Smooth muscle cell (in vitro differentiated cells): ENCODE measurements at regions not wholly inside any gene's neighbourhood (a gene's known extent, or its start where the extent isn't known, plus 50 kb on each side); places are given as distances from the start of the nearest gene placed in this dataset.

Source experiments
- DNase-seq: peaks from one replicate; lab custom pipeline; 2025; ENCODE audit not compliant: unreplicated experiment; lab: John Stamatoyannopoulos, UW
- H2AFZ ChIP-seq: fragments of 200-600 bp; sonication (generic); 2 replicates; pipeline ENCODE4 v1.6.0; 2016; ENCODE audit warnings: antibody characterized with exemption, low read depth, mild to moderate bottlenecking
- H3F3A ChIP-seq: fragments of 200-600 bp; sonication (generic); 2 replicates; pipeline ENCODE4 v1.6.0; 2017; ENCODE audit warnings: antibody characterized with exemption, low read depth
- H3K27ac ChIP-seq: fragments of 200-600 bp; sonication (generic); 2 replicates; pipeline ENCODE4 v1.5.1; 2016; ENCODE audit warnings: low read depth, mild to moderate bottlenecking
- H3K27me3 ChIP-seq: fragments of 200-600 bp; sonication (generic); 2 replicates; pipeline ENCODE4 v1.6.1; 2016; ENCODE audit warnings: low read depth, mild to moderate bottlenecking
- H3K36me3 ChIP-seq: fragments of 200-600 bp; sonication (generic); 2 replicates; pipeline ENCODE4 v1.5.1; 2016; ENCODE audit warnings: low read depth
- H3K4me1 ChIP-seq: fragments of 200-600 bp; sonication (generic); 2 replicates; pipeline ENCODE4 v1.5.1; 2016; ENCODE audit warnings: low read depth
- H3K4me2 ChIP-seq: fragments of 200-600 bp; sonication (generic); 2 replicates; pipeline ENCODE4 v1.6.0; 2016; ENCODE audit warnings: mild to moderate bottlenecking
- H3K4me3 ChIP-seq: fragments of 200-600 bp; sonication (generic); 2 replicates; pipeline ENCODE4 v1.5.1; 2016; ENCODE audit warnings: mild to moderate bottlenecking
- H3K79me2 ChIP-seq: fragments of 200-600 bp; sonication (generic); 2 replicates; pipeline ENCODE4 v1.6.0; 2016; ENCODE audit warnings: low read depth, mild to moderate bottlenecking
- H3K9ac ChIP-seq: fragments of 200-600 bp; sonication (generic); 2 replicates; pipeline ENCODE4 v1.6.0; 2016; ENCODE audit warnings: low read depth
- H3K9me3 ChIP-seq: fragments of 200-600 bp; sonication (generic); replicated peaks from 2 replicates; pipeline ENCODE4 v1.5.1; 2016; ENCODE audit warnings: low read depth
- H4K20me1 ChIP-seq: fragments of 200-600 bp; sonication (generic); 2 replicates; pipeline ENCODE4 v1.6.0; 2016; ENCODE audit warnings: low read depth
- CTCF ChIP-seq: fragments of 200-600 bp; sonication (generic); IDR thresholded peaks from 2 replicates; pipeline ENCODE4 v1.5.1; 2017; ENCODE audit warnings: borderline replicate concordance, mild to moderate bottlenecking, antibody characterized with exemption; ENCODE audit not compliant: insufficient read depth, poor library complexity, severe bottlenecking
- WGBS: methylation state at CpG from one replicate; pipeline ENCODE4 v1.1.7; 2016; ENCODE audit warnings: low lambda C conversion rate; 5-methylcytosine and 5-hydroxymethylcytosine counted together

GRCh38 chr13:104796581-104796980, 1730.4 kb upstream of the SLC10A2 start:
- H3K9me3 ChIP-seq = no peaks in the 10 kb centered on the region
- H3K4me3 ChIP-seq = no peak overlapping the region
- no peak for TF ChIP-seq CTCF
- no peaks in the 10 kb centered on the region for H3K27me3 ChIP-seq
- no peak overlapping the region for H3K4me2 ChIP-seq
- no peak overlapping the region for H3K27ac ChIP-seq
- no peak overlapping the region for H3K9ac ChIP-seq
- DNase-seq = no peak
- no peaks in the 10 kb centered on the region for H3F3A ChIP-seq
- 84% methylated on average over 2 of the region's 2 CpGs for WGBS
- no peaks in the 10 kb centered on the region for H3K4me1 ChIP-seq
- no peaks in the 10 kb centered on the region for H4K20me1 ChIP-seq
- no peaks in the 10 kb centered on the region for H3K36me3 ChIP-seq
- no peak overlapping the region for H2AFZ ChIP-seq
- no peaks in the 10 kb centered on the region for H3K79me2 ChIP-seq

- peaks cover 3% of the 10 kb centered on the region for H3K4me1 ChIP-seq
- 56% methylated on average over 5 of the region's 5 CpGs for WGBS
- H3K79me2 ChIP-seq = no peaks in the 10 kb centered on the region
These were observed 1719.7 kb upstream of the SLC10A2 start for GRCh38 chr13:104785952-104786351.

DNA sequence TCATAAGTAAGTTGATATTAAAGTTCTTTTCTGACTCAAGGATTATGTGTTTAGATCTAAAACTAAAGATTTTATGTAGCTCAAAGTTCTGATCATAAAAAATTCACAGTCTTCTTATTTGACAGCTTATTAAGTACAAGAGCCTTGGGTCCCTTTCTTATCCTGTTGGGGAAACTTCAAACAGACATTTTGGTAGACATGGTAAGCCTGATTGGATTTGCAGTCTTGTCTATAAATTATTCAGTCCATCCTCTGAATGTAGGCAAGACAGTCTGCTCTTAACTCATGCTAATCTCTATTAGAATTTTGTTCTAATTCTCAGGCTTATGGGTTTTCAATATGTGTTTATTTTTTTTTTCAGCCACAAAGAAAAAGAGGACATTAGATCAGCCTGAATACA, 1718.7 kb upstream of the SLC10A2 start:
- Histone ChIP-seq H3K27ac (no peak overlapping the region), H3K79me2 (no peaks in the 10 kb centered on the region), H3K9ac (no peak overlapping the region), H3K27me3 (no peaks in the 10 kb centered on the region), H3K9me3 (no peaks in the 10 kb centered on the region), H4K20me1 (no peaks in the 10 kb centered on the region), H3K4me1 (no peaks in the 10 kb centered on the region), H3K36me3 (no peaks in the 10 kb centered on the region), H3F3A (no peaks in the 10 kb centered on the region), H3K4me2 (no peak overlapping the region), H3K4me3 (no peak overlapping the region), H2AFZ (no peak overlapping the region)
- no peak for DNase-seq
- no peak for TF ChIP-seq CTCF

More at GRCh38 chr13:104785952-104786351, 1719.7 kb upstream of the SLC10A2 start:
- DNase-seq = no peak
- H3K36me3 ChIP-seq = no peaks in the 10 kb centered on the region
- H3F3A ChIP-seq = no peaks in the 10 kb centered on the region
- H3K4me3 ChIP-seq = no peak overlapping the region
- no peak for TF ChIP-seq CTCF
- peak overlapping the region; percentile 37 for H2AFZ ChIP-seq
- H3K27me3 ChIP-seq = no peaks in the 10 kb centered on the region
- H3K4me2 ChIP-seq = no peak overlapping the region
- no peak overlapping the region for H3K27ac ChIP-seq
- H4K20me1 ChIP-seq = no peaks in the 10 kb centered on the region
- no peak overlapping the region for H3K9ac ChIP-seq
- no peaks in the 10 kb centered on the region for H3K9me3 ChIP-seq

GRCh38 chr13:104782741-104783140, 1716.5 kb upstream of the SLC10A2 start:
- H3K27me3 ChIP-seq = no peaks in the 10 kb centered on the region
- no peaks in the 10 kb centered on the region for H3K36me3 ChIP-seq
- H3F3A ChIP-seq = no peaks in the 10 kb centered on the region
- H3K9me3 ChIP-seq = no peaks in the 10 kb centered on the region
- H3K4me1 ChIP-seq = peaks cover 6% of the 10 kb centered on the region
- no peak overlapping the region for H3K4me3 ChIP-seq
- 37% methylated on average over 2 of the region's 2 CpGs for WGBS
- H4K20me1 ChIP-seq = no peaks in the 10 kb centered on the region
- no peak overlapping the region for H3K4me2 ChIP-seq
- no peak overlapping the region for H3K9ac ChIP-seq
- TF ChIP-seq CTCF = no peak
- H3K27ac ChIP-seq = no peak overlapping the region
- no peaks in the 10 kb centered on the region for H3K79me2 ChIP-seq
- H2AFZ ChIP-seq = no peak overlapping the region
- no peak for DNase-seq
